ENCODE measurements at regions not wholly inside any gene's neighbourhood (a gene's known extent, or its start where the extent isn't known, plus 50 kb on each side); places are given as distances from the start of the nearest gene placed in this dataset.

DNA sequence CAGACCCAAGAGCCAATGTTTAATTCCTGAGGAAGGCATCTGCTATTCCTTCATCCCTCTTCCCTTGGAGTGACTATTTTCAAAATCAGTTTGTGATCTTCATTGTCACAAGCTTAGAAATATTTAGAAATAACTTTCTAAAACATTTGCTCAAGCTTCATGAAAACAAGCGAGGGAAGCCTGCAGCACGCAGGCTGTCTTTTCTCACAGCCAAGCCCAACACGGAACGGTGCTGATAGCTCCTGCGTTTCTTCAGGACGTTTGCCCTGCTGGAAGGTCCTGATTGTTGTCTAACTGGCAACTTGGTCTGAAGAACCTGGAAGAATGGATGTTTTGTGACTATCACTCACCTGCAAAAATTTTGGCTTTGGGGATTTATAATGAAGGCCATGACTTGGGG lies 152.5 kb downstream of the FGF9 start:
- no peak for DNase-seq

DNA sequence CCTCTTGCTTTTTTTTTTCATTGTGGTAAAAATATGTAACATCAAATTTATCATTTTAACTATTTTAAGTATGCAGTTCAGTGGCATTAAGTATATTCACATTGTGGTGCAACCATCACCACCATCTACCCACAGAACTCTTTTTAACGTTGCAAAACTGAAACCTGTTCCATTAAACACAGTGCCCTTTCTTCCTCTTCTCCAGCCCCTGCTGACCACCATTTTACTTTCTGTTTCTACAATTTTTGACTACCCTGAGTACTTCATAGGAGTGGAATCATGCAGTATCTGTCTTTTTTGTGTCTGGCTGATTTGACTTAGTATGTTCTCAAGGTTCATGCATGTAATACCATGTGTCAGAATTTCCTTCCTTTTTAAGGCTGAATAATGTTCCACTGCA lies 153.1 kb downstream of the FGF9 start:
- DNase-seq: no peak

DNA sequence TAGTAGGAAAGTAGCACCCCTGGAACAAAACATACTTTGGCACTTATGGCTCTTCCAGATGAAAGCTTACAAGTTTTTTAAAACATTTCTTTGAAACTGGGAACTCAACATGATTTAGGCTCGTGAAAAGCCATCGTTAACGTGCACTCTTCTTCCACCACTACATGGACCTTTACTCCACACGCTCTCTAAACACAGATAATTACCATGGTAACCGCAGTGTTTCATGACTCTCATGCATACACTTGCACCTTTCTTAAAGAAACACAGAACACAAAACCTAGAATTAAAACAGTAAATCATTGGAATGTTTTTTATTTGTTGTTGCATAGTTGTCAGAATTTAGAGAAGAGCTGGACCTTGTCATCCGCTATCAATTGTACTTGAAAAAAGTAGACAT lies 154.3 kb downstream of the FGF9 start:
- DNase-seq: no peak

GRCh38 chr13:21825801-21826200 lies 154.9 kb downstream of the FGF9 start:
- DNase-seq: no peak

GRCh38 chr13:21826214-21827015 lies 155.5 kb downstream of the FGF9 start:
- DNase-seq: no peak

DNA sequence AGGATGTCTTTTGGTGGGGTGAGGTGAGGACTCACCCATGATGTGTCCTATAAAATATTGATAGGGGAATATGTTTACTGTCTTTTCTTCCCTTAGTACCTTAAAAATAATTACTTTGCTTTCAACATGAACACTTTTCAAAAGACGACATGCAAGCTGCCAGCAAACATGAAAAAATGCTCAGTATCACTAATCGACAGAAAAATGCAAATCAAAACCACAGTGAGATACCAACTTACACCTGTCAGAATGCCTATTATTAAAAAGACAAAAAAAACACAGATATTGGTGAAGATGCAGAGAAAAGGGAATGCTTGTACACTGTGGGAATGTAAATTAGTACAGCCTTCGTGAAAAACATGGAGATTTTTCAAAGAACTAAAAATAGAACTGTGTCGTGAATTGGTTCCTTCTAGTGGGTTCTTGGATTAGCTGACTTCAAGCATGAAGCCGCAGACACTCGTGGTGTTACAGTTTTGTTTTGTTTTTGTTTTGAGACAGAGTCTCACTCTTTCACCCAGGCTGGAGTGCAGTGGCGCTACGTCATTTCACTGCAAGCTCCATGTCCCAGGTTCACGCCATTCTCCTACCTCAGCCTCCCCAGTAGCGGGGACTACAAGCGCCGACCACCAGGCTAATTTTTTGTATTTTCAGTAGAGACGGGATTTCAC lies 160.9 kb downstream of the FGF9 start:
- no peak for DNase-seq

DNA sequence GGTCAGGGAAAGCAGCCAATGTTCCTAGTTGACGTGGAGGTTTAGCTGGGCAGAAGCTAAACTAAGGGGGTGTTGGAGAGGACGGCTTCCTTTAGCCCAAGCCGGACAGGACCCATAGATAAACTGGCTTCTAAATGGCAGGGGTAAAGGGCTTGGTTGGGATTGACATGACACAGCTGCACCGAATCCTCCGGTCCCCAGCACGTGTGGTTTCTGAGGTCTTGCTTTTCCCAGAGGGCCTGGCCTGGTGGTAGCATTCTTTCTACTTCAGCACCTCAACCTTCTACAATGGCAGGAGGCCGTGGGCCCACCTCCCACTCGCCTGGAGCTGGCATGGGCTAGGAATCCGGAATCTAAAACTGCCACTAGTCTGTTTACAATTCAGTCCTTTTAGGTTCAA lies 163.0 kb downstream of the FGF9 start:
- DNase-seq: no peak

- DNase-seq: no peak
These were observed 163.6 kb downstream of the FGF9 start for GRCh38 chr13:21834521-21834920.

- DNase-seq: no peak
These were observed 166.4 kb downstream of the FGF9 start for GRCh38 chr13:21837288-21837687.

DNA sequence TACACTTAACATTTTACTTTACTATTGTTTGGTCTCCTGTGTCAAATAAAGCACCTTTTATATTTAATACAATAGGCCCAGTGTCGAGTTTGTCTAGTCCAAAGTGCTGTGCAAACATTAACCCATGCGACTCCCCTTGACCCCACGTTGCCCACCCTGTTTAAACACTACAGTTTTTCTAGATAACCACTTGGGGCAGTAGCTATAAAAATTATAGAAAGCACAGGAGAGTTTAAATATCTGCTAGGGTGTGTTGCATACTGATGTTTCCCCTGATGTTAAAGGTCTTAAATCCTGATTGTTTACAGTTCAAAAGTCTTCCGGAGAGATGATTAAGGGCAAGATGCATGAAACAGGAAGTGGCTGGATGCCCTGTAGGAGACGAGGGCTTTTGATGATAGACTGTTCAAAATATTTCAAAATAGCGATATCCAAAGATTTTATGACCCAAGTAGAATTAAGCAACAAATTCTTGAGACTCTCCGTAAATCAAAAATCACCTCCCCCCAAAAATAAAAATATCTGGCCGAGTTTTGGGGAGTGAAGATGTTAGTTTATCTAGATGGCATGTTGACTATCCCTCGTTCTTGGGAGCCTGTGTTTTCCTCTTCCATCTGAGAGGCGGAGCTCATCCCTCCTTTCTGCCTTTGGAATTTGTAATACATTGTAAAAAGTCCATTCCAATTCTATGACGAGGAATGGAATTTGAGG lies 167.1 kb downstream of the FGF9 start:
- DNase-seq: no peak

- DNase-seq: no peak
These were observed 175.7 kb downstream of the FGF9 start for GRCh38 chr13:21846605-21847004.

GRCh38 chr13:21849323-21849722 lies 178.4 kb downstream of the FGF9 start:
- DNase-seq: no peak

DNA sequence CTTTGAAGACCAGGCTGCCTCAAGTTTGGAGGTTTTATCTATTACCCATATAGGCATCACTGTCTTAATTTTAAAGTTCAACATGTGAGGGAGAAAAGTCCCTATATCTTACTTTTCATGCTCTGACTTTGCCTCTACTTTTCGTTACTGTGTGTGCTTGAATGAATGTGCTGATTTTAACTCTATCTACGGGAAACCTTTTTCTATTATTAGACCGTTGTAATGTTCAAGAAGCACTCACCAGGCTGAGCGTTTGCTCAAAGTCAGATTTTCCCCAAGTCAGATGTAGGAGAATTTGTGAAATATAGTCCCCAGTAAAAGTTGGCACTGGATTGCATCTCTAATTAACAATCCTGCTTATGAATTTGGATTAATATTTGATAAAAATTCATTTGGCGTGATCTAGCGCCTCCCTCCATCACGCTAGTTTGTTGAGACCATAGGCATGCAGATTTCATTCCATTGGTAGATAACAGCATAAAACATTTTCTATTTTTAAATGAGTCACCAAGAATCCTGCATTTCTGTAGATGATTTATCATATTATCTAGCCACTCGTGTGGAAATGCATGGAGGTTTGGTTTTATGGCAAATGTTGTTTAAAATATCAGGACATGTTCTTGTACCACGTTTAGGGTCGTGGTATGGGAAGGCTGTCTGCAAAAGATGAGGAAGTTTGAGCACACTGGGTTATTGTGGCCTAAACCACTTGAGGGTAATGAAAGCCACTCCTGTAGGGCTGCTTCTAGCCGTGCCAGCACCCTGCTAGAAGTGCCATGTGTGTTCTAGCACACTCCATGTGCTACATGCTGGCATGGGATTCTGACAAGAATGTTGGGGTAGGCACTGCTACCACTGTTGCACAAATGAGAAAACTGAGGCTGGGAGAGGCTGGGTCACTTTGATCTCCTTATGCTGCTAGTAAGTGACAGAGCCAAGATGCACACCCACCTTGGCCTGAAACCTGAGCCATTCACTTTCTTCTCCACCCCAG lies 179.4 kb downstream of the FGF9 start:
- no peak for DNase-seq

GRCh38 chr13:21852043-21852442 lies 181.2 kb downstream of the FGF9 start:
- DNase-seq: no peak

- DNase-seq: no peak
These were observed 182.9 kb downstream of the FGF9 start for GRCh38 chr13:21853779-21854178.

GRCh38 chr13:21868823-21869222 lies 197.9 kb downstream of the FGF9 start:
- DNase-seq: no peak

DNA sequence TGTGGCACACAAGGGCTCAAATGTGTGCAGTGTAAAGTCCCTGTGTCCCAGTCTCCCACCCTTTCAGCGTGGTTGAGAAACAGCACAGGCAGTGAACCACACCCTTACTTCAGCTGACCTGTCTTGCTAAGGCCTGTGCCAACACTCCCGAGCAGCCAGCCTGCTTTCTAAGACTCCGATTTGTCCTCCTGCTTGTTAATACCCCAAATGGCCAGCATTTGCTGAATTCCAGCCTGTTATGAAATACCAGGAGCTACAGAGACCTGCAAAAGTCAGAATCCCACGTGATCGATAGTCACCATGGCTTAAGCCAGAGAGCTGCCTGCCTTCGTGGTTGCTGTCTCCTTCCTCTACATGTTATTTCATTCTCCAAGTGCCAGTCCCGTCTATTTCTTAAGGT lies 200.5 kb downstream of the FGF9 start:
- DNase-seq: no peak

DNA sequence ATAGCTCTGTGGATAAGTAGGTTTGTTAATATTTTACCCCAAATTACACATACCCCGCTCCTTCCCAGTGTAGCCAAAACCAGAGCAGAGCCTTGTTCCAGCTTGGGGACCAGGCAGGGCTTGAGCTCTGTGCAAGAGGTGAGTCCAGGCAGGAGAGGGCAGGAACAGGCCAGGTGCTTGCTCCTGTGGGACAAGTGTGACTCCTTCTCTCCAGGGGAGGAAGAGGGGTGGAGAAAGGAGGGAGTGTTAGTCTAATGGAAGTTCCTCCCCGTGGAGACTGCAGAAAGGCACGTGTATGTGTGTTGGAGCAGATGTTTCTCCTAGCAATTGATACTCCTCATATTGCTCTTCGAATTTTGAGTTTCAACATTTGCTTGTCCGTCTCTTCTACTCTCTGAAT lies 201.0 kb downstream of the FGF9 start:
- DNase-seq: no peak

DNA sequence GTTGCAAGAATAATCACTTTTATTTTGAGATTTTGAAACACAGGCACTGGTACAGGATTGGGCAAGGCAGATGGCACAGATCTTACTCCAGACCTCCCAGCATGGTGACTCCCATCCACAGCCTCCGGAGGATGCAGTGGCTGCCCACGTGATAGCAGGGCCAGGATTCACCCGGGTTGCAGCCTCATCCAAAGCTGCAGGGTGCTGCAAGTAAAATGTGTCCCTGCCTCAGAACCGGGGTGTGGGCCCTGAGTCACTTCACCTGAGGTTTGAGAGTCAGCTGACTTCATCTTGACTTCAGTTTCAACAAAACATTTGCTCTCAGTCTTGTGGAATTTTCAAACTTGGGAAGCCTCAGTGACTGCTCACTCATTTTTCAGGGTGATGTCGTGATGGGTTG lies 201.9 kb downstream of the FGF9 start:
- no peak for DNase-seq

- DNase-seq: no peak
These were observed 204.2 kb downstream of the FGF9 start for GRCh38 chr13:21875116-21875515.

DNA sequence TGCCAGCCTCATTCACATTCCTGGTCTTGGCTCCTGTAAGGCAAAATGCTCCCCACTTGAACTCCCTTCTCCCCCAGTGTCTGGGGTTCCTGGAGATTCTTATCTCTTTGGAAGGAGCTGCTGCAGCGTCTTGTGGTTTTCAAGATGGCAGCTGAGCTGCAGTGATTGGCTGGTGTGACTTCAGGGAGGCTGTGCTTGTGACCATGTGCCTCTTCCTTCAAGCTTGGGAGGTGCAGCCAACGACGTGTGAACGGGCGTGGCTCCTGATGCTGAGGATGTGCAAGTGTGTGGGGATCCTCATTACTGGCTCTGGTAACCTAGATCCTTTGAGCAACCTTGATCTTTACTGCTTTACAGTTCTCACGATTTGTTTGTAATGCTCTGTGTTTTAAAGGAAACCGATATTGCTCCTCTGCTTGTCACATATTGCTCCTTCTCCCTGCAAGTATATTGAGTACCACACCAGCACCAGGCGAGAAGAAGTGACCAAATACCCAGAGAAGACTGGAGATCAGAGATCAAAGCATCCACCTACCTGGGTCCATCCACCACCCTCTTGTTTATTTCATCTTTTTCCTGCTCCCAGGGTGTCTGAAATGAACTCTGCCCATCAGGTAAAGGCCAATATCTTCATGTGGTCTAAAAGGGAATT lies 208.5 kb downstream of the FGF9 start:
- no peak for DNase-seq

DNA sequence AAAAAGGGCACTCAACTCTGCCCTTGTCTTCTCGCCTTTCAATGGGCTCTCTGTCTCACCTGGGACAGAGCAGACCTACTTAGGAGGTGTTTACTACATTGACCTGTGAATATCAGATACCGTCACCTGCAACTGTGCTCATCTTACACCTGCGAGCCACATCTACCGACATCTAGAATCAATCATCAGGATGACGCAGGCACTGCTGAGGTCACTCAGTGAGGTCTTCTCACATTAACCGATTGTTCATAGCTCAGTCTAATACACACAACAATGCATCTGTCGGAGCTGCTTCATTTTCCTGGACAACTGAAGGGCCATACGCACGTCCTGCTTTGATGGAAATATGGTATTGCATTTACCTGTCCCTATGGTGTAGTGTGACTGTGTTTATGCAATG lies 211.9 kb downstream of the FGF9 start:
- no peak for DNase-seq
